ENCODE measurements at regions not wholly inside any gene's neighbourhood (a gene's known extent, or its start where the extent isn't known, plus 50 kb on each side); places are given as distances from the start of the nearest gene placed in this dataset.

DNA sequence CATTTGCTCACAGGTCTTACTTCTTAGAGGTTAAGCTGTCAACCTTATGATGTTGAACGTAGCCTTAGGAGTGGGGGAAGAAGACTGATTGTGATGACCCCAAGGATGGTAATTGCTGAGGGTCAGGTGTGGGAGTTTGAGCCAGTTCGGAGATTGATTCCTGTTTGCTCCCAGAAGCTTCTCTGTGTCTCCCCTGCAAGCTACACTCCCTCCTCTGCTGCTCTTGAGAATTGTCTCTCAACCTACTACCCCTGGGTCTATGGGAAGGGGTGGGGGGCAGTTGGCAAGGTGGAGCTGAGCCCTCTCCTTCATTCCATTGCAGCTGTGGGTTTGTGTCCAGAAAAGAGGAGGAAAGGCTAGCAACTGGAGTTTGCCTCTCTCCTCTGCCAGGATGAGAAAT lies 113.8 kb downstream of the PLEKHG1 start:
- Histone ChIP-seq H3K4me2 (ENCODE audit: low read length) (no peak overlapping the region), H3K27me3 (ENCODE audit: insufficient read depth, low read length) (no peaks in the 10 kb centered on the region), H4K20me1 (ENCODE audit: insufficient read depth, low read length) (no peaks in the 10 kb centered on the region), H3K9me2 (ENCODE audit: low read depth, low read length) (no peaks in the 10 kb centered on the region), H3K36me3 (ENCODE audit: insufficient read depth, low read length) (peaks cover 44% of the 10 kb centered on the region; the same call in 1 of the 2 replicates), H3K9me3 (ENCODE audit: low read length) (no peaks in the 10 kb centered on the region), H3K4me1 (ENCODE audit: insufficient read depth, low read length, severe bottlenecking) (peaks cover 15% of the 10 kb centered on the region), H3K9ac (ENCODE audit: low read length) (no peak overlapping the region), H3K27ac (ENCODE audit: low read depth, low read length, poor library complexity, severe bottlenecking) (no peak overlapping the region), H3F3A (ENCODE audit: insufficient read depth, low read length) (no peaks in the 10 kb centered on the region), H3K79me2 (ENCODE audit: insufficient read depth, low read length) (peaks cover 34% of the 10 kb centered on the region), H2AFZ (ENCODE audit: low read length) (no peak overlapping the region), H3K4me3 (ENCODE audit: low read depth, low read length, poor library complexity, severe bottlenecking) (no peak overlapping the region)
- TF ChIP-seq, protein P1, sequence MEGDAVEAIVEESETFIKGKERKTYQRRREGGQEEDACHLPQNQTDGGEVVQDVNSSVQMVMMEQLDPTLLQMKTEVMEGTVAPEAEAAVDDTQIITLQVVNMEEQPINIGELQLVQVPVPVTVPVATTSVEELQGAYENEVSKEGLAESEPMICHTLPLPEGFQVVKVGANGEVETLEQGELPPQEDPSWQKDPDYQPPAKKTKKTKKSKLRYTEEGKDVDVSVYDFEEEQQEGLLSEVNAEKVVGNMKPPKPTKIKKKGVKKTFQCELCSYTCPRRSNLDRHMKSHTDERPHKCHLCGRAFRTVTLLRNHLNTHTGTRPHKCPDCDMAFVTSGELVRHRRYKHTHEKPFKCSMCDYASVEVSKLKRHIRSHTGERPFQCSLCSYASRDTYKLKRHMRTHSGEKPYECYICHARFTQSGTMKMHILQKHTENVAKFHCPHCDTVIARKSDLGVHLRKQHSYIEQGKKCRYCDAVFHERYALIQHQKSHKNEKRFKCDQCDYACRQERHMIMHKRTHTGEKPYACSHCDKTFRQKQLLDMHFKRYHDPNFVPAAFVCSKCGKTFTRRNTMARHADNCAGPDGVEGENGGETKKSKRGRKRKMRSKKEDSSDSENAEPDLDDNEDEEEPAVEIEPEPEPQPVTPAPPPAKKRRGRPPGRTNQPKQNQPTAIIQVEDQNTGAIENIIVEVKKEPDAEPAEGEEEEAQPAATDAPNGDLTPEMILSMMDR (IDR thresholded peaks at IDR 0.05; ENCODE audit: low read length) = no peak
- no peak for TF ChIP-seq EZH2 (IDR thresholded peaks at IDR 0.05; ENCODE audit: borderline replicate concordance, low read length)

DNA sequence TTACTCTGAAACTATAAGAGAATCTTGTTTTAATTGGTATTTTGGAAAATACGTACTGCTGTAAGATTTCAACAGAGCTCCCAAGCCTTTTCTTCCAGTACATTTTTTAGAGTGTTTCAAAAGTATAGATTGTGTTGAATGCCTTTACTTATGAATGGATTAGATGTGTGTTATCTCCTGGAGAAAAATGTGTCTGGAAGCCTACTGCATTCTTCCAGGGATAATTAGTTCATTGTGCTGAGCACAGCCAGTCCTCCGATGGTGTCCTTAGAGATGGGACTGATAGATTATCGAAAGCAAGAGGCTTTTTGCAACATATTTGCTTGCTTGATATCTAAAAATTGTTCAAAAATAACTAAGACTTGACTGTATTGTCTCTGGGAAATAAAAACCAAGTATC lies 114.2 kb downstream of the PLEKHG1 start:
- Histone ChIP-seq H3K27ac (ENCODE audit: low read depth, low read length, poor library complexity, severe bottlenecking) (no peak overlapping the region), H3K27me3 (ENCODE audit: insufficient read depth, low read length) (no peaks in the 10 kb centered on the region), H3F3A (ENCODE audit: insufficient read depth, low read length) (no peaks in the 10 kb centered on the region), H2AFZ (ENCODE audit: low read length) (no peak overlapping the region), H3K9me2 (ENCODE audit: low read depth, low read length) (no peaks in the 10 kb centered on the region), H4K20me1 (ENCODE audit: insufficient read depth, low read length) (no peaks in the 10 kb centered on the region), H3K36me3 (ENCODE audit: insufficient read depth, low read length) (peaks cover 40% of the 10 kb centered on the region; the same call in 1 of the 2 replicates), H3K9ac (ENCODE audit: low read length) (no peak overlapping the region), H3K4me3 (ENCODE audit: low read depth, low read length, poor library complexity, severe bottlenecking) (no peak overlapping the region), H3K4me1 (ENCODE audit: insufficient read depth, low read length, severe bottlenecking) (peaks cover 19% of the 10 kb centered on the region), H3K4me2 (ENCODE audit: low read length) (no peak overlapping the region), H3K79me2 (ENCODE audit: insufficient read depth, low read length) (peaks cover 30% of the 10 kb centered on the region; the same call in 1 of the 2 replicates), H3K9me3 (ENCODE audit: low read length) (no peaks in the 10 kb centered on the region)
- no peak for TF ChIP-seq EZH2 (IDR thresholded peaks at IDR 0.05; ENCODE audit: borderline replicate concordance, low read length)
- TF ChIP-seq, protein P1 (IDR thresholded peaks at IDR 0.05; ENCODE audit: low read length) = no peak

DNA sequence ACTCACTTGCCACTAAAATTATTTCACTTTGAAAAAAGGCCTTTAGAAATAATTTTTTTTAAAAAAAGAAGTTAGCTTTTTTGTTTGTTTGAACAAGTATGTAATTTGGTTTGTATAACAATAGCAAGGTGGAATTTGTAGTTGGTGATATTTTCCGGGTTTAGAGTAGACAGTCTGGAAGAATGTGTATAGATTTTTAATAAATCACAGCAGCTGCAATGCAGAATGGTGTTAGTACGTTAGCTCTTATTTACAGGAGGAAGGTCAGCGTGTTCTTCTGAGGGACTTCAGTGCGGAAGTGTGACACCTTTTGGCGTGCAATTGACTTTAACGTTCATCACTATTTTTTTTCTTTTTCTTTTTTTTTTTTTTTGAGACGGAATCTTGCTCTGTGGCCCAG lies 115.4 kb downstream of the PLEKHG1 start:
- no peaks in the 10 kb centered on the region for H3F3A ChIP-seq (ENCODE audit: insufficient read depth, low read length)
- H3K4me2 ChIP-seq (ENCODE audit: low read length) = no peak overlapping the region
- H3K9me2 ChIP-seq (ENCODE audit: low read depth, low read length) = no peaks in the 10 kb centered on the region
- H2AFZ ChIP-seq (ENCODE audit: low read length) = no peak overlapping the region
- no peaks in the 10 kb centered on the region for H4K20me1 ChIP-seq (ENCODE audit: insufficient read depth, low read length)
- H3K27me3 ChIP-seq (ENCODE audit: insufficient read depth, low read length) = no peaks in the 10 kb centered on the region
- peaks cover 40% of the 10 kb centered on the region; the same call in 1 of the 2 replicates for H3K79me2 ChIP-seq (ENCODE audit: insufficient read depth, low read length)
- no peak overlapping the region for H3K4me3 ChIP-seq (ENCODE audit: low read depth, low read length, poor library complexity, severe bottlenecking)
- H3K9ac ChIP-seq (ENCODE audit: low read length) = no peak overlapping the region
- H3K9me3 ChIP-seq (ENCODE audit: low read length) = no peaks in the 10 kb centered on the region
- peaks cover 29% of the 10 kb centered on the region; the same call in 1 of the 2 replicates for H3K36me3 ChIP-seq (ENCODE audit: insufficient read depth, low read length)
- TF ChIP-seq EZH2 (IDR thresholded peaks at IDR 0.05; ENCODE audit: borderline replicate concordance, low read length) = no peak
- TF ChIP-seq, protein P1 (IDR thresholded peaks at IDR 0.05; ENCODE audit: low read length) = no peak
- peaks cover 31% of the 10 kb centered on the region for H3K4me1 ChIP-seq (ENCODE audit: insufficient read depth, low read length, severe bottlenecking)
- H3K27ac ChIP-seq (ENCODE audit: low read depth, low read length, poor library complexity, severe bottlenecking) = no peak overlapping the region
